Skeletal muscle satellite cell (primary cell): ENCODE measurements at regions not wholly inside any gene's neighbourhood (a gene's known extent, or its start where the extent isn't known, plus 50 kb on each side); places are given as distances from the start of the nearest gene placed in this dataset.

Source experiments
- H3K27me3 ChIP-seq: 2 replicates; pipeline ENCODE4 v1.7.0; 2013; ENCODE audit warnings: low read length; ENCODE audit not compliant: control insufficient read depth, insufficient read depth
- H3K36me3 ChIP-seq: 2 replicates; pipeline ENCODE4 v1.7.0; 2013; ENCODE audit warnings: mild to moderate bottlenecking, control low read depth, low read length; ENCODE audit not compliant: insufficient read depth
- H3K4me1 ChIP-seq: 2 replicates; pipeline ENCODE4 v1.7.0; 2013; ENCODE audit warnings: low read length; ENCODE audit not compliant: control insufficient read depth, insufficient read depth
- H3K4me2 ChIP-seq: 2 replicates; pipeline ENCODE4 v1.7.0; 2013; ENCODE audit warnings: mild to moderate bottlenecking, low read length
- H3K4me3 ChIP-seq: 2 replicates; pipeline ENCODE4 v1.7.0; 2013; ENCODE audit warnings: low read length
- H3K9ac ChIP-seq: 2 replicates; pipeline ENCODE4 v1.7.0; 2013; ENCODE audit warnings: mild to moderate bottlenecking, low read depth, low read length, moderate library complexity
- H3K9me3 ChIP-seq: replicated peaks from 2 replicates; pipeline ENCODE4 v1.7.0; 2013; ENCODE audit warnings: mild to moderate bottlenecking, control low read depth, low read length

DNA sequence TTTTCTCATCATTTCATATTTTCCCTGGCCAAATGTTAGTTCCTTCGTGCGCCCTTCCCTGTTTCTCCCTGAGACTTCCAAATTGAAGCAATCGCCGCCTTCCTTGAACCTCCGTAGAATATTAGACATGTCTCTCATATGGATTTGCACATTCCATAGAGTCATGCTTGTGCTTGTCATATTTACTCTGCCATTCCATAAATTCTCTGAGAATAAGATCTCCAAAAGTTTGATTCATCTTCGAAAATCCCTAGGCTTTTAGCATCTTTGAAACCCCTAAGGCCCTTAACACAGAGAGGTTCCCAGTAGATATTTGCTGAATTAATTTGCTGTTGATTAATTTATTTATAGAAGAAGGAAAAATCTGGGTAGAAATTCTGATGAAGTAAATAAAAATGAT, 202.2 kb upstream of the PIK3C3 start:
- Histone ChIP-seq H3K9ac (no peak overlapping the region), H3K36me3 (no peaks in the 10 kb centered on the region), H3K27me3 (no peaks in the 10 kb centered on the region), H3K4me3 (no peak overlapping the region), H3K9me3 (no peaks in the 10 kb centered on the region), H3K4me2 (no peak overlapping the region), H3K4me1 (no peaks in the 10 kb centered on the region)

DNA sequence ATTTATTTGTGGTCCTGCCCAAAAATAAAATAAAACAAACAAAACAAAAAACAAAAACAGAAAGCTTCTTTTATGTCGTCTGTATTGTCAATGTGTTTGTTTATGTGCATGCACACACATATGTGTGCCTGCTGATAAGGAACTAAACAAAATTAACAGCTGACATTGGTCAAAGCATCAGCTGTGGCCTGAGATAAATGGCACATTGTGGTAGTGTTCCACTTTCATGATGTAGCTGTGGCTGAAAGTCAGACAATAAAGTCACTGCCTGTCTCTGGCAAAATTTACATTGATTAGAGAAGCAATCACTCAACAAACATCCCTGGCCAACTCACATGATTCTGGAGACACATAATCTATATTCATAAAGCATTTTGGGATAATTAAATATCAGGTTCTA, 203.4 kb upstream of the PIK3C3 start:
- Histone ChIP-seq H3K4me1 (no peaks in the 10 kb centered on the region), H3K4me3 (no peak overlapping the region), H3K36me3 (no peaks in the 10 kb centered on the region), H3K9ac (no peak overlapping the region), H3K9me3 (no peaks in the 10 kb centered on the region), H3K27me3 (no peaks in the 10 kb centered on the region), H3K4me2 (no peak overlapping the region)

DNA sequence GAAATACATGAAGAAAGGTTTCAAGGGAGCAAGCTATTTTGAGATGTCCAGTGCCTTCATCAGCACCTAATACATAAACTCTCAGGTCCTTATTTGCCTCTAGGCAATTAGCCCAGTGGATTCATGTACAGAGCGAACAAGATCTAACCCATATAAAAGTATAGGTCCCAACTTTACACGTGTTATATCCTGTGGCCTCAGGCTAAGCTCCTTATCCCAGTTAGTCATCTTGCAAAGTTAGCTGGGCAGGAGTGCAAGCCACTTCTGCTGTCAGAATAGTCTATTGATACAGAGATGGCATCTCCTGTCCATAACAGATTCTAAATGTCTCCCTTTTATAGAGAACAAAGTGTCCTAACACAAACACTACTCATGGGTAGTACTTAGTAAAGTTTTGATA, 203.9 kb upstream of the PIK3C3 start:
- Histone ChIP-seq H3K4me3 (no peak overlapping the region), H3K36me3 (no peaks in the 10 kb centered on the region), H3K4me1 (no peaks in the 10 kb centered on the region), H3K4me2 (no peak overlapping the region), H3K9ac (no peak overlapping the region), H3K27me3 (no peaks in the 10 kb centered on the region), H3K9me3 (no peaks in the 10 kb centered on the region)

DNA sequence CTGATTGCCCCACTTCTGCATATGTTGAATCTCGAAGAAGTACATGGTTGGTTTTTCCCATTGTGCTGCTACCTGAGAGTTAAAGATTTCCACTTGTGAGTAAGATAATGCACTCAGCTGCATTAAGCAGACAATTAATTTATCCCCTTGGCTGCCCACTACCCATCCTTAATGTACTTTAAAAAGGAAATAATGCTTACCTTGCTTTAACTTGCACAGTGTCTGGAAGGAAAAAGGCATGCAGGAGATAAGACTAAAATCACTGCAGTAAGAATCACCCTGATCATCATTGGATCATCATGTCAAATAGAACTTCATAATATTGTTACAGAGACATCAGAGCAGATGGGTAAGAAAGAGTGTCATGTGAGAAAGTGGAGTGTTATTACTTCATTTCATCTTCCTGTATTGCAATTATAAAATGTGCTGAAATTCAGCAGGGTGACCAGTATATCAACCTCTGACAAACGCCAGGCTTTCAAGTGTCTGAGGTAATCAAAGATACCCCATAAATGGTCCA, 207.3 kb upstream of the PIK3C3 start:
- H3K4me3 ChIP-seq: no peak overlapping the region
- H3K9ac ChIP-seq: no peak overlapping the region
- no peak overlapping the region for H3K4me2 ChIP-seq
- H3K9me3 ChIP-seq: no peaks in the 10 kb centered on the region
- no peaks in the 10 kb centered on the region for H3K4me1 ChIP-seq
- H3K36me3 ChIP-seq: no peaks in the 10 kb centered on the region
- H3K27me3 ChIP-seq: peaks cover 17% of the 10 kb centered on the region

DNA sequence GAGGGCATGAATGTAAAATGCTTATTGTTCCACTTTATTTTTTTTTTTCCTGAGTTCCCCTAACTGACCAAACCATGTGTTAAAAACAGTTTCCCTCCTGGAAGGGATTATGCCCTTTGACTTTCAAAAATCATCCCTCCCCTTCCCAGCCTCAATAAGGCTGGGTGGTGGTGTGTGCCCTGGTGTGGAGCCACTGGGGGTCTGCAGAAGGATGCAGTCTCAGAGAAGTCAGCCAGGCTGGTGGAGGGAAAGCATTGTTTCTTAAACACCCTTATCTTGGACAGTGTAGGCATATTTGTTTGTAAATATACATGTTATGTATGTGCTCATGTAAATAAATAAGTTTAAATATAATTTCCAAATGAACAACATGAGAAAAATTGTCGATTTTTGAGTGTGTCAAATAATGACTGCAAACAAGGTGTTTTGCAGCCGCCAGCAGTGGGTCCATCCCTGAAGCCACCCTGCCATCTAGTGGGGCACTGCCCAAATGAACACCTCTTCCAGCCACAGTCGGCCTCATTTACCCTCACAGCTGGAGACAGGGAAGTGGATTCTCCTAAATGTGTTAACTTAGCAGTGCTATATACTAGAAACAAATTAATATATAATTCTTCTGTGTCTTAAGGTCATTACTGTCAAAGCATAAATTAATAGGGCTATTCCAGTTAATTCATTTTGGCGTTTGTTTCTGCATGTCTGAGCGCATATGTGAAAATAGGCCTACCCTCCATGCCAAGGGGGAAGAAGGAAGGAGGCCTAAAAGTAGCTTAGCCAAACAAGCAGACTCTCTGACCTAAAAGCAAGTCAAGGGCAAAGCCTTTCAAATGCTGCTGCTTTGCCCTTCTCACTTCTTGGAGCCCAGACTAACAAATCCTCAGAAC, 209.6 kb upstream of the PIK3C3 start:
- H3K9ac ChIP-seq: no peak overlapping the region
- no peaks in the 10 kb centered on the region for H3K9me3 ChIP-seq
- no peak overlapping the region for H3K4me2 ChIP-seq
- H3K36me3 ChIP-seq: no peaks in the 10 kb centered on the region
- no peak overlapping the region for H3K4me3 ChIP-seq
- H3K27me3 ChIP-seq: peaks cover 19% of the 10 kb centered on the region
- no peaks in the 10 kb centered on the region for H3K4me1 ChIP-seq

DNA sequence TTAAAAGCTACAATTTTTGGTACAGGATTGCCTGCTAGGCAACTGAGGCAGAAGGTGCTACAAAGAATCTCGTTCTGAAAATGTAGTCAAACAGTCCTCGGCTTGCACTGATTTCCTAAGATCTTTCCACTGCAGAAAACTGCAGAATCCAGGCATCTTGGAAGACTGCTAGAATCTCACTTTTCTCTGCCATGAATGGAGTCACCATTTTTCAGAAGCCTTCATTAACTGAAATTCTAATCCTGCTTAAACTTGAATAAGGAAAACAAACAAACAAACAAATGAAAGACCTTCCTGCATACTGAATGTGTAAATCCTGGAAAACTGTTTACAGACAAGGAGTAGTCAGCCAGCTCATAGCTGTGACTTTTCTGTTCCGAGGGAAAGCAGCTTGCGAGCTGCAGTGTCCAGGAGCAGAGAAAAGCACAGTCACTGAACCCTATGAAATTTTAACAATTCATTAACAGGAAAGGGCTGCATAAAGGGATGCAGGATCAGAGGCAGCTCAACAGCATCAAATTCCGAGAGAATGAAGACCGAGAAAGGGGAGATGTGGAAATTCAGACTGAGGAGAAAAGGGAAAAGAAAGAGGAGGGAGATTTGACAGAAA, 210.5 kb upstream of the PIK3C3 start:
- no peaks in the 10 kb centered on the region for H3K4me1 ChIP-seq
- no peaks in the 10 kb centered on the region for H3K36me3 ChIP-seq
- no peaks in the 10 kb centered on the region for H3K9me3 ChIP-seq
- peak overlapping the region; percentile 4 for H3K4me2 ChIP-seq
- peaks cover 19% of the 10 kb centered on the region for H3K27me3 ChIP-seq
- H3K4me3 ChIP-seq: no peak overlapping the region
- no peak overlapping the region for H3K9ac ChIP-seq

DNA sequence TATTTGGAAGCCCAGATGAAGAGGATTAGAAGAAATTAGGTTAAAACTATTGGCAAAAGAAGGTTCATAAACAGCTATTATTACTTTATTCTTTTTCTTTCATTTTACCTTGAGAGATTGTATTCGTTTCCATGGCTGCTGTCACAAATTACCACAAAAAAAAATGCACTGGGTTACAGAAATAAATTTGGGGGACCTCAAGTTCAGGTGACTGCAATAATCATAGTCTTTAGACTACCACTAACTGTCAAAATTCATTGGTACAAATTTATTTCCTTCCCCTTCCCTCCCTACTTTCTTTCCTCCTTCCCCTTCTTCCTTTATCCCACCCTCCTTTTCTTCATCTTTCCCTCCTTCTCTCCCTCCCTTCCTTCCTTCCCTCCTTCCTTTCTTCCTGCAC, 217.8 kb upstream of the PIK3C3 start:
- Histone ChIP-seq H3K4me3 (no peak overlapping the region), H3K9me3 (no peaks in the 10 kb centered on the region), H3K4me1 (no peaks in the 10 kb centered on the region), H3K36me3 (no peaks in the 10 kb centered on the region), H3K4me2 (no peak overlapping the region), H3K9ac (no peak overlapping the region), H3K27me3 (no peaks in the 10 kb centered on the region)

DNA sequence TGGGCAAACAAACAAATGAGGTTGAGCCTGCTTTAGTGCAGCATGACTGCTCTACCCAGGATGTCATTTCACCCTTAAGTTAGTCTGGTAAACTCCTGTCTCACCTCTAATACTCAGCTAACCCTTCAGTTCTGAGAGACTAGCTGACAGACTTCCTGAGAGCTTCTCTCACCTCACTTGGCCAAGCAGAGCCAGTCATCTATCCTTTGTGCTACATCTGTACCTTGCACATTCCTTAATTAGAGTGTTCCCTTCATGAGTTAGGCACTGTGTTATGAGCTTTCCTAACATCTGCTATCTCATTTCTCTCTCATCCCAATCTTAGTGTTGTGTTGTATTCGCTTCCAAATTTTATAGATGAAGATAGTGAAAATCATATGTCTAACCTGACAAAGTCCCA, 220.1 kb upstream of the PIK3C3 start:
- no peaks in the 10 kb centered on the region for H3K27me3 ChIP-seq
- H3K4me2 ChIP-seq: no peak overlapping the region
- H3K36me3 ChIP-seq: no peaks in the 10 kb centered on the region
- no peaks in the 10 kb centered on the region for H3K9me3 ChIP-seq
- H3K4me3 ChIP-seq: no peak overlapping the region
- no peak overlapping the region for H3K9ac ChIP-seq
- peaks cover 4% of the 10 kb centered on the region for H3K4me1 ChIP-seq

DNA sequence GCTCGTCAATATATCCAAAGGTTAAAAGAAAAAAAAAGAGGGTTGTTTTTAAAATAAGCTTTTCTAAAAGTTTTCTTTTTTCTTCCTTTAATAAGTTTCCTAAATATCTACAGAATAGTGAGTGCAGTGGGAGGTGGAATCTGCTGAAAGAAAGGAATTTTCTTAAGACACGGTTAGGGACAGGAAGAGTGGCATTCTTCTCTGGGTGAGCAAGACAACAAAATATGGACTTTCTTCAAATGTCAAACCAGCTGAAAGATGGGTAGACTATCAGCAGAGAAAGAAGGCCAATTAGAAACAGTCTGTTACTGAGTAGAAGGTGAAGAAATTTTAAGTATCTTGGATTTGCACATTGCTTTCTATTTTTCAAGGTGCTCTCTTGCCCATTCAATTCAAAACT, 222.7 kb upstream of the PIK3C3 start:
- no peak overlapping the region for H3K9ac ChIP-seq
- no peaks in the 10 kb centered on the region for H3K9me3 ChIP-seq
- H3K27me3 ChIP-seq: no peaks in the 10 kb centered on the region
- peaks cover 4% of the 10 kb centered on the region for H3K4me1 ChIP-seq
- no peak overlapping the region for H3K4me2 ChIP-seq
- H3K4me3 ChIP-seq: no peak overlapping the region
- no peaks in the 10 kb centered on the region for H3K36me3 ChIP-seq

DNA sequence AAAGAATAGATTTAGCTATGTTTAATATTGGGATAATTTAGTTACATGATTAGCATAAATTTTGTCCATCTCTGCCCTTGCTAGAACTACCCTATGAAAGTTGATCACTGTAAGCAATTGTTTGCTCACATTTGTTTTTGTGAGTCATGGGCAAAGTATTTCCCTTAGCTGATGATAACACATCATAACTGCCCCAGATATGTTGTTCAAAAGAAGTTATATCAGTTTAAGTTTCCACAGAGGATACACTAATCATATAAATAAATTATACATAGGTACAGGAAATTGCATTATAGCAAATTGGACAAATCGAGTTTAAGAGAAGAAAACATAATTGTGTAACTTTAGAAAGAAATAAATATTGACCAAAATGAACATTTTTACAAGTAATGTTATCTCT, 223.2 kb upstream of the PIK3C3 start:
- no peak overlapping the region for H3K4me2 ChIP-seq
- no peak overlapping the region for H3K4me3 ChIP-seq
- peaks cover 4% of the 10 kb centered on the region for H3K4me1 ChIP-seq
- no peak overlapping the region for H3K9ac ChIP-seq
- no peaks in the 10 kb centered on the region for H3K36me3 ChIP-seq
- H3K27me3 ChIP-seq: no peaks in the 10 kb centered on the region
- H3K9me3 ChIP-seq: no peaks in the 10 kb centered on the region

DNA sequence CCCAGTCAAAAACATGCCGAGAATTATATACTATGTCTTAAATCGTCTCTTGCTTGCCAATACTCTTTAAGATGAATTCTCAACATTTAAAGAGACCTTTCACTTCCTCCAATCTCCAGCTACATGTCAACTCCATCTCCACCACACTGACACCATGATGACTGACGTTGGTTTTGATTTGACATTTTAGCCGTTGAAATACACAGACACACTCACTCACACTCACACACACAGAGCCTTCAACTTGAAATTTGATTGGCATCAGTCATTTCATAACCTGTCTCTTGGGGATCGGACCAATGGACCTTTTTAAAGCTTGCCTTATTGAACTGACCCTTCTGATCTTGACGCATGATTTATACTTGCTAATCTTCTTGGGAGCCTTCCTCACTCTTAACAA, 230.8 kb upstream of the PIK3C3 start:
- Histone ChIP-seq H3K9me3 (no peaks in the 10 kb centered on the region), H3K4me3 (no peak overlapping the region), H3K9ac (no peak overlapping the region), H3K4me2 (no peak overlapping the region), H3K27me3 (peaks cover 8% of the 10 kb centered on the region), H3K36me3 (no peaks in the 10 kb centered on the region), H3K4me1 (no peaks in the 10 kb centered on the region)
